Urinary bladder (tissue), 3 donors: ENCODE measurements at regions not wholly inside any gene's neighbourhood (a gene's known extent, or its start where the extent isn't known, plus 50 kb on each side); places are given as distances from the start of the nearest gene placed in this dataset.

Experiments
- DNase-seq: peaks from one replicate; pipeline ENCODE4 v3.0.0-alpha.2; 2015; ENCODE audit errors: extremely low spot score
- H3K27ac ChIP-seq: one replicate; pipeline ENCODE4 v1.5.1; 2013; ENCODE audit warnings: low read depth, mild to moderate bottlenecking, moderate library complexity
- H3K36me3 ChIP-seq: one replicate; pipeline ENCODE4 v1.6.1; 2013; ENCODE audit warnings: mild to moderate bottlenecking, moderate library complexity; ENCODE audit not compliant: insufficient read depth
- H3K4me1 ChIP-seq: one replicate; pipeline ENCODE4 v1.6.1; 2013; ENCODE audit warnings: mild to moderate bottlenecking, moderate library complexity; ENCODE audit not compliant: insufficient read depth
- H3K4me3 ChIP-seq: one replicate; pipeline ENCODE4 v1.5.1; 2013; ENCODE audit warnings: low read depth, low read length
- WGBS: extraction: QIAGEN DNeasy Blood & Tissue Kit; methylation state at CpG from one replicate; pipeline ENCODE4 v1.1.7; 2013; 5-methylcytosine and 5-hydroxymethylcytosine counted together
- donor health status: healthy with polysubstance abuse.
- donor health status: healthy.

- Histone ChIP-seq H3K36me3 (no peaks in the 10 kb centered on the region), H3K27ac (no peak overlapping the region), H3K4me3 (no peak overlapping the region), H3K4me1 (no peaks in the 10 kb centered on the region)
- WGBS, result 71% methylated on average over 4 of the region's 4 CpGs
- DNase-seq, result no peak
Measured at GRCh38 chr2:82001614-82002013, 1697.1 kb upstream of the LRRTM1 start.

GRCh38 chr2:82000606-82001005 is 1696.1 kb upstream of the LRRTM1 start:
- 83% methylated on average over 2 of the region's 2 CpGs for WGBS
- H3K36me3 ChIP-seq, result no peaks in the 10 kb centered on the region
- H3K27ac ChIP-seq, result no peak overlapping the region
- H3K4me1 ChIP-seq, result no peaks in the 10 kb centered on the region
- H3K4me3 ChIP-seq, result no peak overlapping the region
- no peak for DNase-seq

GRCh38 chr2:81996332-81996731 is 1691.8 kb upstream of the LRRTM1 start:
- WGBS, result 91% methylated on average over 3 of the region's 3 CpGs
- Histone ChIP-seq H3K4me1 (no peaks in the 10 kb centered on the region), H3K36me3 (no peaks in the 10 kb centered on the region), H3K27ac (no peak overlapping the region), H3K4me3 (no peak overlapping the region)
- no peak for DNase-seq

GRCh38 chr2:81991282-81991681 is 1686.7 kb upstream of the LRRTM1 start:
- Histone ChIP-seq H3K4me3 (no peak overlapping the region), H3K27ac (no peak overlapping the region), H3K4me1 (no peaks in the 10 kb centered on the region), H3K36me3 (no peaks in the 10 kb centered on the region)
- no peak for DNase-seq
- WGBS, result 96% methylated on average over 2 of the region's 2 CpGs

GRCh38 chr2:81987370-81987769 is 1682.8 kb upstream of the LRRTM1 start:
- WGBS, result 90% methylated on average over 5 of the region's 5 CpGs
- no peak for DNase-seq
- Histone ChIP-seq H3K4me3 (no peak overlapping the region), H3K36me3 (no peaks in the 10 kb centered on the region), H3K27ac (no peak overlapping the region), H3K4me1 (no peaks in the 10 kb centered on the region)

GRCh38 chr2:81984969-81985637 is 1680.6 kb upstream of the LRRTM1 start:
- DNase-seq, result no peak
- 96% methylated on average over 33 of the region's 33 CpGs for WGBS
- H3K27ac ChIP-seq, result no peak overlapping the region
- H3K36me3 ChIP-seq, result no peaks in the 10 kb centered on the region
- H3K4me1 ChIP-seq, result no peaks in the 10 kb centered on the region
- no peak overlapping the region for H3K4me3 ChIP-seq

GRCh38 chr2:81981585-81981984 is 1677.0 kb upstream of the LRRTM1 start:
- H3K4me3 ChIP-seq, result no peak overlapping the region
- no peak overlapping the region for H3K27ac ChIP-seq
- no peak for DNase-seq
- no peaks in the 10 kb centered on the region for H3K36me3 ChIP-seq
- WGBS, result 70% methylated on average over 3 of the region's 3 CpGs
- H3K4me1 ChIP-seq, result no peaks in the 10 kb centered on the region

GRCh38 chr2:81979086-81979485 is 1674.5 kb upstream of the LRRTM1 start:
- WGBS, result 55% methylated on average over 3 of the region's 3 CpGs
- H3K36me3 ChIP-seq, result no peaks in the 10 kb centered on the region
- H3K4me1 ChIP-seq, result no peaks in the 10 kb centered on the region
- no peak for DNase-seq
- H3K27ac ChIP-seq, result no peak overlapping the region
- H3K4me3 ChIP-seq, result no peak overlapping the region

- no peak overlapping the region for H3K4me3 ChIP-seq
- no peak for DNase-seq
- no peaks in the 10 kb centered on the region for H3K36me3 ChIP-seq
- 54% methylated on average over 1 of the region's 1 CpG for WGBS
- H3K4me1 ChIP-seq, result no peaks in the 10 kb centered on the region
- H3K27ac ChIP-seq, result no peak overlapping the region
Measured at GRCh38 chr2:81976998-81977397, 1672.4 kb upstream of the LRRTM1 start.

- no peaks in the 10 kb centered on the region for H3K36me3 ChIP-seq
- H3K27ac ChIP-seq, result no peak overlapping the region
- no peak overlapping the region for H3K4me3 ChIP-seq
- DNase-seq, result no peak
- whole genome bisulfite sequencing, result 49% methylated on average over 1 of the region's 1 CpG
- H3K4me1 ChIP-seq, result no peaks in the 10 kb centered on the region
Measured at GRCh38 chr2:81974216-81974615, 1669.7 kb upstream of the LRRTM1 start.

GRCh38 chr2:81942876-81943275 is 1638.3 kb upstream of the LRRTM1 start:
- no peak for DNase-seq
- H3K27ac ChIP-seq, result no peak overlapping the region
- H3K4me1 ChIP-seq, result no peaks in the 10 kb centered on the region
- 91% methylated on average over 1 of the region's 1 CpG for WGBS
- H3K36me3 ChIP-seq, result no peaks in the 10 kb centered on the region
- H3K4me3 ChIP-seq, result no peak overlapping the region

GRCh38 chr2:81942136-81942680 is 1637.7 kb upstream of the LRRTM1 start:
- no peak for DNase-seq
- H3K27ac ChIP-seq, result no peak overlapping the region
- H3K4me3 ChIP-seq, result no peak overlapping the region
- H3K4me1 ChIP-seq, result no peaks in the 10 kb centered on the region
- H3K36me3 ChIP-seq, result no peaks in the 10 kb centered on the region

GRCh38 chr2:81940266-81940955 is 1635.9 kb upstream of the LRRTM1 start:
- no peak overlapping the region for H3K27ac ChIP-seq
- no peaks in the 10 kb centered on the region for H3K4me1 ChIP-seq
- DNase-seq, result no peak
- no peak overlapping the region for H3K4me3 ChIP-seq
- 39% methylated on average over 7 of the region's 7 CpGs for WGBS
- no peaks in the 10 kb centered on the region for H3K36me3 ChIP-seq

GRCh38 chr2:81937944-81938343 is 1633.4 kb upstream of the LRRTM1 start:
- no peaks in the 10 kb centered on the region for H3K36me3 ChIP-seq
- no peak for DNase-seq
- no peak overlapping the region for H3K4me3 ChIP-seq
- WGBS, result 63% methylated on average over 1 of the region's 1 CpG
- no peaks in the 10 kb centered on the region for H3K4me1 ChIP-seq
- H3K27ac ChIP-seq, result no peak overlapping the region
